Natural killer cell (primary cell): ENCODE measurements at regions not wholly inside any gene's neighbourhood (a gene's known extent, or its start where the extent isn't known, plus 50 kb on each side); places are given as distances from the start of the nearest gene placed in this dataset.

Source experiments
- ATAC-seq, 3 donors: fragments of 150-1000 bp in 2 of 3; fragments of 200-7000 bp in 1 of 3; cut with Tn5 transposase; 1 replicate in 1 of 3; 2 replicates in 2 of 3; pipeline ENCODE4 v1.10.0; 2021; ENCODE audit warnings: mild to moderate bottlenecking in 2 of 3, moderate library complexity in 2 of 3
- DNase-seq, 2 donors: peaks; one replicate each; pipeline versions ENCODE4 v3.0.0 to v3.0.0-alpha.2; 2013 to 2021; ENCODE audit warnings: mixed read lengths in 1 of 2
- H3K27ac ChIP-seq: one replicate; pipeline ENCODE4 v1.5.1; 2013; ENCODE audit warnings: mild to moderate bottlenecking, low read length
- H3K27me3 ChIP-seq: one replicate; pipeline ENCODE4 v1.6.1; 2013; ENCODE audit warnings: low read length; ENCODE audit not compliant: control insufficient read depth, insufficient read depth
- H3K36me3 ChIP-seq: one replicate; pipeline ENCODE4 v1.6.1; 2013; ENCODE audit warnings: low read length; ENCODE audit not compliant: control insufficient read depth, insufficient read depth
- H3K4me1 ChIP-seq: one replicate; pipeline ENCODE4 v1.6.1; 2013; ENCODE audit warnings: low read length; ENCODE audit not compliant: control insufficient read depth, insufficient read depth
- H3K4me3 ChIP-seq: one replicate; pipeline ENCODE4 v1.5.1; 2013; ENCODE audit warnings: low read length
- H3K9me3 ChIP-seq: one replicate; pipeline ENCODE4 v1.6.1; 2013; ENCODE audit warnings: low read length; ENCODE audit not compliant: control insufficient read depth, insufficient read depth
- H3K27ac Mint-ChIP-seq, 2 donors: one replicate each; pipeline ENCODE4 v1.8.0; 2022; ENCODE audit warnings: mild to moderate bottlenecking in 2 of 2, mixed read lengths in 2 of 2, moderate library complexity in 1 of 2
- H3K27me3 Mint-ChIP-seq, 2 donors: one replicate each; pipeline ENCODE4 v1.8.0; 2022; ENCODE audit warnings: low read depth in 2 of 2, mixed read lengths in 2 of 2
- H3K36me3 Mint-ChIP-seq: one replicate; pipeline ENCODE4 v1.8.0; 2022; ENCODE audit warnings: mixed read lengths
- H3K4me1 Mint-ChIP-seq, 2 donors: one replicate each; pipeline ENCODE4 v1.8.0; 2022; ENCODE audit warnings: mixed read lengths in 2 of 2
- H3K4me3 Mint-ChIP-seq: one replicate; pipeline ENCODE4 v1.8.0; 2022; ENCODE audit warnings: mild to moderate bottlenecking, moderate library complexity, mixed read lengths
- H3K9me3 Mint-ChIP-seq, 2 donors: one replicate each; pipeline ENCODE4 v1.8.0; 2022; ENCODE audit warnings: mixed read lengths in 2 of 2
- WGBS: methylation state at CpG from one replicate; pipeline ENCODE4 v1.1.7; 2013; ENCODE audit warnings: missing lambda C conversion rate; ENCODE audit not compliant: insufficient coverage; 5-methylcytosine and 5-hydroxymethylcytosine counted together
- intact Hi-C: fragments of 100-400 bp; cut with micrococcal nuclease; formaldehyde crosslinking; loops from one replicate; pipeline ENCODE4 v1.14.2; 2022
- TF ChIP-seq, protein P1 (sequence below): fragments of 200-600 bp; IDR thresholded peaks from one replicate; pipeline ENCODE4 v1.8.0; 2022; ENCODE audit warnings: antibody characterized with exemption

GRCh38 chr15:29377161-29377560 is 107.5 kb upstream of the NSMCE3 start:
- Histone ChIP-seq H3K27me3 (no peaks in the 10 kb centered on the region), H3K9me3 (no peaks in the 10 kb centered on the region), H3K36me3 (no peaks in the 10 kb centered on the region), H3K27ac (no peak overlapping the region), H3K4me1 (no peaks in the 10 kb centered on the region), H3K4me3 (no peak overlapping the region)
- H3K27ac Mint-ChIP-seq, result no peak overlapping the region
- intact Hi-C loops, result no loop called here
- DNase-seq, result no peak
- WGBS, result 86% methylated on average over 6 of the region's 6 CpGs
- H3K4me1 Mint-ChIP-seq, result no peaks in the 10 kb centered on the region
- no peaks in the 10 kb centered on the region for H3K36me3 Mint-ChIP-seq
- TF ChIP-seq, protein P1, sequence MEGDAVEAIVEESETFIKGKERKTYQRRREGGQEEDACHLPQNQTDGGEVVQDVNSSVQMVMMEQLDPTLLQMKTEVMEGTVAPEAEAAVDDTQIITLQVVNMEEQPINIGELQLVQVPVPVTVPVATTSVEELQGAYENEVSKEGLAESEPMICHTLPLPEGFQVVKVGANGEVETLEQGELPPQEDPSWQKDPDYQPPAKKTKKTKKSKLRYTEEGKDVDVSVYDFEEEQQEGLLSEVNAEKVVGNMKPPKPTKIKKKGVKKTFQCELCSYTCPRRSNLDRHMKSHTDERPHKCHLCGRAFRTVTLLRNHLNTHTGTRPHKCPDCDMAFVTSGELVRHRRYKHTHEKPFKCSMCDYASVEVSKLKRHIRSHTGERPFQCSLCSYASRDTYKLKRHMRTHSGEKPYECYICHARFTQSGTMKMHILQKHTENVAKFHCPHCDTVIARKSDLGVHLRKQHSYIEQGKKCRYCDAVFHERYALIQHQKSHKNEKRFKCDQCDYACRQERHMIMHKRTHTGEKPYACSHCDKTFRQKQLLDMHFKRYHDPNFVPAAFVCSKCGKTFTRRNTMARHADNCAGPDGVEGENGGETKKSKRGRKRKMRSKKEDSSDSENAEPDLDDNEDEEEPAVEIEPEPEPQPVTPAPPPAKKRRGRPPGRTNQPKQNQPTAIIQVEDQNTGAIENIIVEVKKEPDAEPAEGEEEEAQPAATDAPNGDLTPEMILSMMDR, result no peak
- H3K4me3 Mint-ChIP-seq, result no peak overlapping the region
- peaks cover 6 to 19% of the 10 kb centered on the region in 2 donors for H3K27me3 Mint-ChIP-seq
- H3K9me3 Mint-ChIP-seq, result no peaks in the 10 kb centered on the region
- no peak for ATAC-seq

- no peaks in the 10 kb centered on the region for H3K4me1 Mint-ChIP-seq
- H3K9me3 Mint-ChIP-seq, result no peaks in the 10 kb centered on the region
- 81% methylated on average over 9 of the region's 9 CpGs for WGBS
Measured at GRCh38 chr15:29376590-29376989, 107.0 kb upstream of the NSMCE3 start.

DNA sequence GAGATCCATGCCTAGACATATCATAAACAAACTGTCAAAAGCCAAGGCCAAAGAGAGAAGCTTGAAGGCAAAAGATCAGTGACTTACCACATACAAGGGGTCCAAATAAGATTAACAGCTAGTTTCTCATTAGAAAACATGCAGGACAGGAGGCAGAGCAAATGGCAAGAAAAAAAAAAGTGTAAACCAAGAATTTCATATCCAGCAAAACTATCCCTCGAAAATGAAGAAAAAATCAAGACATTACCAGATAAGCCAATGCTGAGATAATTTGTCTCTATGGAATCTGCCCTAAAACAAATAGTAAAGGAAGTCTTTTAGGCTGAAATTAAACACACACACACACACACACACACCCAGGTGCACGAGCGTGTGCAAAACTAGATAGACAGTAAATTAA is 99.6 kb upstream of the NSMCE3 start:
- WGBS, result 60% methylated on average over 1 of the region's 3 CpGs
- H3K9me3 ChIP-seq, result no peaks in the 10 kb centered on the region
- no peaks in the 10 kb centered on the region for H3K27me3 ChIP-seq
- Mint-ChIP-seq H3K4me1 (no peaks in the 10 kb centered on the region), H3K27ac (no peak overlapping the region), H3K9me3 (peaks cover 7 to 10% of the 10 kb centered on the region in 2 donors), H3K4me3 (no peak overlapping the region), H3K36me3 (peaks cover 15% of the 10 kb centered on the region), H3K27me3 (peaks cover 5 to 14% of the 10 kb centered on the region in 2 donors)
- no peaks in the 10 kb centered on the region for H3K4me1 ChIP-seq
- H3K36me3 ChIP-seq, result no peaks in the 10 kb centered on the region
- H3K4me3 ChIP-seq, result no peak overlapping the region
- H3K27ac ChIP-seq, result no peak overlapping the region
- intact Hi-C loops, result no loop called here
- TF ChIP-seq, protein P1, result no peak
- DNase-seq, result no peak
- no peak for ATAC-seq

More at GRCh38 chr15:29376590-29376989, 107.0 kb upstream of the NSMCE3 start:
- ATAC-seq (no peak), DNase-seq (no peak)
- no peaks in the 10 kb centered on the region for H3K9me3 ChIP-seq
- Mint-ChIP-seq H3K27ac (no peak overlapping the region), H3K27me3 (peaks cover 6 to 19% of the 10 kb centered on the region in 2 donors), H3K4me3 (no peak overlapping the region), H3K36me3 (no peaks in the 10 kb centered on the region)
- TF ChIP-seq, protein P1, result no peak
- H3K4me1 ChIP-seq, result no peaks in the 10 kb centered on the region
- H3K36me3 ChIP-seq, result no peaks in the 10 kb centered on the region
- intact Hi-C loops, result no loop called here
- no peaks in the 10 kb centered on the region for H3K27me3 ChIP-seq
- H3K27ac ChIP-seq, result no peak overlapping the region
- H3K4me3 ChIP-seq, result no peak overlapping the region

DNA sequence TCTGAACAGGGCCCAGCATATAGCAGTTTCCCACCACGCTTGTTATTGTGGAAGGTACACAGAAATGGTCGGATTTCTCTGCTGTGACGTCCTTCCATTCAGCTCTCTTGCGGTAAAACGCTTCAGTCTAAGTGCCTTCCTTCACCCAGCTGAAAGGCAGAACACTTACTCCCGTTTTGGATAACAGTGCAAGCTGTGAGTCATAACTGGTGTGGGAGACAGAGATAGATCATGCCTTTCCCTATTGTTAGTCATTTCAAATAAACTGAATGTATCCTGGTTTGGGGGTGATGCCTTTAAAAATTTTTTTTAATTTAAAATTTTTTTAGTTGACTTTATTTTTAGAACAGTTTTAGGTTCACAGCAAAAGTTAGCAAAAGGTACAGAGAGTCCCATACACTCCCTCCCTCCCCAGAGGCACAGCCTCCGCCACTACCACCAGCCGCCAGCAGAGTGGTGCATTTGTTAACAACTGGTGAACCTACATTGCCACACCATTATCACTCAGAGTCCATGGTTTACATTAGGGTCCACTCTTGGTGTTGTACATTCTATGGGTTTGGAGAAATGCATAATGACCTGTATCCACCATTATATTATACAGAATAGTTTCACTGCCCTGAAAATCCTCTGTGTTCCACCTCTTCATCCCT is 94.9 kb upstream of the NSMCE3 start:
- 76% methylated on average over 7 of the region's 8 CpGs for WGBS
- Mint-ChIP-seq H3K4me1 (no peaks in the 10 kb centered on the region), H3K36me3 (peaks cover 15% of the 10 kb centered on the region), H3K27me3 (peaks cover 7 to 19% of the 10 kb centered on the region in 2 donors), H3K9me3 (peaks cover 7% of the 10 kb centered on the region in 2 donors), H3K27ac (no peak overlapping the region), H3K4me3 (no peak overlapping the region)
- H3K27me3 ChIP-seq, result no peaks in the 10 kb centered on the region
- H3K9me3 ChIP-seq, result no peaks in the 10 kb centered on the region
- DNase-seq (no peak), ATAC-seq (no peak)
- H3K27ac ChIP-seq, result no peak overlapping the region
- H3K36me3 ChIP-seq, result no peaks in the 10 kb centered on the region
- intact Hi-C loops, result no loop called here
- H3K4me1 ChIP-seq, result no peaks in the 10 kb centered on the region
- TF ChIP-seq, protein P1, result no peak
- no peak overlapping the region for H3K4me3 ChIP-seq
